HG02852 (cell line): ENCODE measurements at regions not wholly inside any gene's neighbourhood (a gene's known extent, or its start where the extent isn't known, plus 50 kb on each side); places are given as distances from the start of the nearest gene placed in this dataset.

Experiments
- ATAC-seq: cut with Tn5 transposase; IDR thresholded peaks from one replicate; pipeline ENCODE4 v1.9.1; 2021; ENCODE audit warnings: mild to moderate bottlenecking, moderate library complexity; ENCODE audit not compliant: unreplicated experiment

DNA sequence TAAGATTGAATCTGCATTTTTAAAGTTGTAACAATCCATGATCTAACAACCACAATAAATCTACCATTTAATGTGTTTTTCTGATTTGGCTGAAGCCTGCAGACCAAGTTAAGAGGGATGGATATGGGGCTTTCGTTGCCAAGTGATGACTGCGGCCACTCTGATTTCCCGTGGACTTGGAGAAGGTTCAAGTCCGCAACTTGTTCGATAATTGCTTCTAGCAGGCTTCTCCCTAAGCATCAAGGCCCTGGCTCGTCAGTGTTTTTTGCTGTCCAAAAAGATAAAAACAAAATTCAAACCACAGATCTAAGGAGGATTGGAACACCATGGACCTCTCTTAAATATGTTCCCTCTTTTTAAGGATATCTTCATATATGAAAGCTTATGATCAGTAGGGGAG is 256.6 kb downstream of the CNTN3 start:
- ATAC-seq, result no peak

GRCh38 chr3:74353039-74353438 is 261.4 kb downstream of the CNTN3 start:
- ATAC-seq, result no peak

DNA sequence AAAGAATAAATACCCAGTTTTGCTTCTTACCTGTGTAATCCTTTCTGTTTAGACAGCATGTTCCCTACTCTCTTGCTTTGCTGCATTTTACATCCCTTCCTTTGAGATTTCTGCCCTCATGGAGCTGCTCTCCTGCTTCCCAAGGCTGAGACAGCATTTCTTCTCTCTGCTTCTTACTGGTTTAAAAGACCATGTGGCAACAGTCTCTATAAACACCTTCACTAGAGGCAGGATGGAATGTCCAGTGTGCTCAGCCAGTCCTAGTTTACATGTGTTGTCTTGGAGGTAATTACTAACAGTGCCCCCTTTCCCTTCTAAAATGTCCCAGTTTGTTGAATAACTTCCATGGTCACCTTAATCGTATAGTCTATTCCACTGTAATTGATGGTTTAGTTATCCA is 262.3 kb downstream of the CNTN3 start:
- ATAC-seq, result no peak

- no peak for ATAC-seq
These were observed 263.2 kb downstream of the CNTN3 start for GRCh38 chr3:74351213-74351612.

DNA sequence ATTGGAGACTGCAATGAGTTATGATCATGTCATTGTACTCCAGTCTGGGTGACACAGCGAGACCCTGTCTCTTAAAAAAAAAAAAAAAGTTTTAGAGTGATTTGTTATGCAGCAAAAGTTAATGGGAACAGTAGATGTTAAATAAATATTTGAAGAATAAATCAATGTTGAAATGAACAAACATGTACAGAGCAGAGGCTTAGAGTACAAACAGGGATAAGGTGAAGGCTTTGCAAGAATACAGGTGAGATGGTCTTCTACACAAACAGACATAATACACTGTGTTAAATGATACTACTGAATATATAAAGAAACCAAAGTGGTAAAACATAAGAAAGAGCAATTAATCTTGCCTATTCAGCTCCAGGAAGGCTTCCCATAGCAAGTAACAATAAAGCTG is 265.4 kb downstream of the CNTN3 start:
- no peak for ATAC-seq

DNA sequence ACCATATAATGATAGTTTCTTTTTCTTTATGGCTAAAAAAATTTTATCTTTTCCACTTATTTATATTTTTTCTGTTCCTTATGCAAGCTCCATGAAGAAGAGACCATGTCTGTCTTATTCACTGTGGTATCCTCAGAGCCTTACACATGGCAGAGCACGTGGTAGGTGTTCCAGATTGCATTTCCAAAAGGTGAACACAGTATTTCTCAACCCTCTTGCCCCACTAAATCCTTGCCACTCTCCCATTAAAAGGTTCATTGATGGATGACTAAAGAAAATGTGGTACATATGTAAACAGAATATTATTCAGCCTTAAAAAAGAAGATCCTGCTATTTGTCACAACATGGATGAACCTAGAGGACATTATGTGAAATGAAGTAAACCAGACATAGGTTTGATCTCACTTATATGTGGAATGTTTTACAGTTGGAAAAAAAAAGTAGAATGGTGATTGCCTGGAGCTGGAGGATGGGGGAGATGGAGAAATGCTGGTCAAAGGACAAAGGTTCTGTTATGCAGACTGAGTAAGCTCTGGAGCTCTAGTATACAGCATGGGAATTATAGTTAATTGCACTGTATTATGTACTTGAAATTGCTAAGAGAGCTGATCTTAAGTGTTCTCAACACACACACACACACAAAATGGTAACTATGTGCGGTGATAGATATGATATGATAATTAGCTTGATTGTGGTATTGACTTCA is 266.7 kb downstream of the CNTN3 start:
- no peak for ATAC-seq

GRCh38 chr3:74346896-74347295 is 267.6 kb downstream of the CNTN3 start:
- no peak for ATAC-seq

DNA sequence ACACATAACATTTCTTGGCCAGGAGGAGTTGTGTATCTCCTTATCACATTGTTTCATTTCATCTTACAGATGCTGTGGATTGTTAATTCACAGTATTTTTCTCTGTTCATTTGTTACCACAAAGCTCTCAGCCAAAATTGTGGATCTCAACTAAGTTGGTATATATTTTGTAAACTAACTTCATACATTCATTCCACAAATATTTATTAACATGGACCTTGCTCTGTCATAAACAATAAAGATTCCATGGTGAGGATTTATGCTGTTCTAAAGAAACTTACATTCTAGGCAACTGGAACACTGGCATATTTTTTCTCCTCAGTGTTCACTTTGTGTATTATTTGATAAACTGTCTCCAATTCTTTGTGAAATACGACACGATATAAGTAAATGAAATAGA is 268.8 kb downstream of the CNTN3 start:
- ATAC-seq, result no peak

GRCh38 chr3:74344865-74345440 is 269.5 kb downstream of the CNTN3 start:
- no peak for ATAC-seq

- ATAC-seq, result no peak
These were observed 271.1 kb downstream of the CNTN3 start for GRCh38 chr3:74343391-74343790.

GRCh38 chr3:74338998-74339397 is 275.5 kb downstream of the CNTN3 start:
- no peak for ATAC-seq

- no peak for ATAC-seq
These were observed 282.3 kb downstream of the CNTN3 start for GRCh38 chr3:74332165-74332564.

DNA sequence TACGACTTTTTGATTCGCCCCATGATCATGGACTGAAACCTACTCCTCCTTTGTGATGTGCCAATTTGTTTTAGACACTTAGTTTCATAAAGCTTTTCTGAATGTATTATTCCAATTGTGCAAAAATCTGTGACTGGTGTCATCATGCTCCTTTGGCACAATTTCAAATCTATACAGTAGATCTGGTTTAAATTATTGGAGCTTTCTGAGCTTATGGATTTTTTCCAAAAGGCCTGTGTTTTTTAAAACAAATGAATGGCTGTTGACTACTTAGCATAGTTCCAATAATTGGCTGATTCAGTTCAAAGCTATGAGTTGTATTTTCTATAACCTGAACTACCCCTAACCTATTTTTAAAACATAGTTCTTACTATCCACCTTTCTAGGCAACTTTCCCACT is 282.7 kb downstream of the CNTN3 start:
- ATAC-seq, result no peak

DNA sequence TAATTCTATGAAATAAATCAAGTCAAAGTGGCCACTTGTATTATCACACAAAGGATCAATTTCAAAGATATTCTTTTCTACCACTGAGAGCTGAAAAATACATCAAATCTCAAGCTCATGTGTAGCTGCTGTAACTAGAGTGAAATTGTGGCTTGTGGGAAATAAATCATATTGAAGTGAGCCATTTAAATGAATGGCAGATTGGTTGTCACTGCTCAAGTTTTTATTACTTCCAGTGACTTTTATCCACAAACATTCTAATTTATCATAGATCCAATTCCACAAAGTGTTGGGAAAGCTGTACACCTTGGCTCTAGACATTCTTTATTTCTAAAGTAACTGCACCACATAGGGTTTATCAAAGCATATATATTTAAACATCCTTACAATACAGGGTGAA is 285.4 kb downstream of the CNTN3 start:
- ATAC-seq, result no peak

DNA sequence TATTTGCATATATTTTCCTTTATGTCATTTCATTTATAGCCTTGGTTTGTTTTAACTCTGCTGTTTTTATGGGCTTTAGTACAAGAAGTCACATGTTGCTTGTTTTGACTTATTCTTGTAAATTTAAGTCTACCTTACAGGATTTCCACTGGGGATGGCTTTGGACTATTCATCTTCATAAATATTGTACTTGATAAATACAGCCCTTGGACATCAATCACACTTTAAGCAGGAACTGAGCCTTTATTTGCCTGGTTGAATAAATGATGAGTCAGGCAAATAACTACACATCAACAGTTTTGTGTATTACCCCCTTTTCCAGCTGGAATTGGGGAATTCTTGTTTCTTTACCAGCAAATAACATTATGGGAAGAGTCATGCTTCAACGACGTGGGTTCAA is 286.0 kb downstream of the CNTN3 start:
- no peak for ATAC-seq

DNA sequence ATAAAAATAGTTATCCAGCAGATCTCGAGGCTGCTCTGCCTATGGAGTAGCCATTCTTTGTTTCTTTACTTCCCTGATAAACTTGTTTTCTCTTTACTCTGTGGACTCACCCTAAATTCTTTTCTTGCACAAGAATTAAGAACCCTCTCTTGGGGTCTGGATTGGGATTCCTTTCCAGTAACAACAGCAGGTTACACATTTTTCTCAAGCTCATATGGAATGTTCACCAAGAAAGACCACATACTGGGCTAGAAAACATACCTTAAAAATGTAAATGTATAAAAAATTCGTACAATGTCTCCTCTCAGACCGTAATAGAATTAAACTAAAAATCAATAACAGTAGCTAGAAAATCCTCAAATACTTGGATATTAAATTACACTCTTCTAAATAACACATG is 299.2 kb downstream of the CNTN3 start:
- ATAC-seq, result no peak

GRCh38 chr3:74314696-74315095 is 299.8 kb downstream of the CNTN3 start:
- ATAC-seq, result no peak

GRCh38 chr3:74309716-74310115 is 304.7 kb downstream of the CNTN3 start:
- no peak for ATAC-seq

GRCh38 chr3:74304424-74304823 is 310.0 kb downstream of the CNTN3 start:
- no peak for ATAC-seq

DNA sequence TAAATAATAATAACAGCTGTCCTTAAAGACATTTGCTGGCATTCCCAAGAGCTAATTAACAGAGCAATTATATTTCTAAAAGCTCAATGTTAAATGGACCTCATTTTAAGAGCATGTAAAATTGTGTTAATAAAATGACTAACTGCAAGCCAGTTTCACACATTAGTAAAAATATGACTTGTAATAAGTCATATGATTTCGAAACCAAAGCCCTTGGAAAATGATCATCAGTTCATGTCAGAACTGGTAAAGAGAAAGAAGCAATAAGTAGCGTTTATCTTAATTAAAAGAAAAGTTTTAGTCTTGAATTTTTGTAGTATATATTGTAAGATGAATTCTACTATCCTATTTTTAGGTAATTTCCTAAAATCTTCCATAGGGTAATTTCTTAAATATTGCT is 310.7 kb downstream of the CNTN3 start:
- ATAC-seq, result no peak

DNA sequence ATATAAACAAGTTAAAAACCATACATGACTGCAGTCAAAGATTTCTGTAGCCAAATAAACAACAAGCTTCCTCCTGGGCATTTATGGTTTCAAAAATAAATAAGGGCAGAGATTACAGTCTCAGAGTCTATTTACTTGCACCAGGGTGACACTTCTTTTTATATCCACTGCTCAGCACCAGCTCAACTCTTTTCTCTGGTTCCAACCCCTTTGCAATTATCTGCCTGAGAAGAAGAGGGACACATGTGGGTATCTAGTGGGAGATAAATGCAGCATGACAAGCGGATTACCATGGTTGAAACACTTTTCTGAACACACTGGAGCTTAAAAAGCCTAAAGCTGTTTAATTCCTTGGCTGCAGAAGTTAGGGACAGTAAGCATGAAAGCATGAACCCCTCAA is 311.5 kb downstream of the CNTN3 start:
- no peak for ATAC-seq

GRCh38 chr3:74302281-74302680 is 312.2 kb downstream of the CNTN3 start:
- ATAC-seq, result no peak

- ATAC-seq, result no peak
These were observed 313.4 kb downstream of the CNTN3 start for GRCh38 chr3:74301056-74301455.
